NCI-H1092 treated with DMSO at 0.1 percent for 48 hours (cell line): ENCODE measurements at regions not wholly inside any gene's neighbourhood (a gene's known extent, or its start where the extent isn't known, plus 50 kb on each side); places are given as distances from the start of the nearest gene placed in this dataset.
"Not testable (repeated sequence)": the region's sequence is repeated elsewhere in the genome, so short reads cannot be mapped to it uniquely, and the experiment has no call there.

ENCODE experiments used
- DNase-seq: peaks from one replicate; lab custom pipeline; 2025; lab: John Stamatoyannopoulos, UW

DNA sequence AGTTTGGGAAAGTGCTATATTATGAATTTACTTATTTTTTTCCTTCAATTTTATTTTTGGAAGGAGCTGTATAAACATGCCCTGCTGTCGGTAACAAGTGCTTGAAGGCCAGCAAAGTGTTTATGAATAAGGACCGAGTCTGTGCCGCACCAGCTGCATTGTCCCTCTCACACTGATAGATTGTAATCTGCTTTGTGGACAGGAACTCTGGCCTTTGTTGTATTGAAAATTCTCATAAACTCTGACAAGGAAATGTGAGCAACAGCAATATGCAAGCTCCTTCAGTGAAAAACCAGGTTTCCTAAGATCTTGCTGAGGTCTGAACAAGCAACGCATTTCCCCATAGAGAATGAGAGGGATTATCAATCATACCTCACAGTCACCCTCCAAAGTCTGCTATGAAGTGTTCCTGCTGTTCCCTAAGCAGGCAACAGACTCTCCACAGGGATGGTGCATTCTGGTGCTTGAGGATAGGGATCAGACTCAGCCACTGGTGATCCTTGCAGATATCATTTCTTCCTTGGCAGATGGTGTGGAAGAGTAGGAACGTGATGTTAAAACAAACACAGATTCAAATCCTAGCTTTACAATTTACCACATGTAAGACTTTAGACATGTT, 109.6 kb downstream of the KCNJ2 start:
- peak; percentile 35 for DNase-seq

GRCh38 chr17:70286391-70286790, 117.1 kb downstream of the KCNJ2 start:
- DNase-seq = no peak

GRCh38 chr17:70288540-70289290, 119.4 kb downstream of the KCNJ2 start:
- DNase-seq = no peak

DNA sequence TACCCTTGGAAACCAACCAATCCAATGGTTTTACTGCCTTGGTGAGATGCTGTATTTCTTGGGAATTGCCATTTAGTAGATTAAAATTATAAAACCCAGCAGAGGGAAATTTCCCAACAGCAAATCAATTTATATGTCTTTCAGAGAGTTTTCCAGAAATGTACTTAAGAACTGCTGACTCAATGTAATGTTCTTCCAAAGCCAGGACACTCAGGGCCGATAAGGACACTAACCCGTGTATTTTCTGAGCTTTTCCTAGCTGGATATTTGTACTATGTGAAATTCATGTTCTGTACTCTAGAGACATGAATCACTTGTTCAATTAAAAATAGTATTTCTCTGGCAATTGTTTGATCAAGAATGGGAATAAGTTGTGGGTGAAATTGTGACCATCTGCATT, 121.4 kb downstream of the KCNJ2 start:
- DNase-seq = no peak

DNA sequence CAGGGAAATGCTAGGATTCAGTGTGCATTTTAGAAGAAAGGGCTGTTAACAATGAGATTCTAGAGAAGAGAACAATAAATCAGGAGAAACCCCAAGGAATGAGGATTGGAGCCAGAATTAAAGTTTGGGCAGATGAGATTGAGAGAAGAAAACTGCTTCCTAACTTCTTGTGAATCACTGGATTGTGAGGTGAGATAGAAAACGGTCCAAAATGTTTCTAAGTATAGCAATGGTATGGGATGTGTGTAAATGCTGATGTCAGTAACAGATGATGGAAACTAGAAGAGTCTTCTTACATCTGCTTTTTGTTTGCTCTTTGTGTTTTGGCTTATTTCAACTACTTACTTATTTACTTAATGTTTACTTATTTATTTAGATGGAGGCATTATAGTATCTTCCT, 123.0 kb downstream of the KCNJ2 start:
- no peak for DNase-seq

DNA sequence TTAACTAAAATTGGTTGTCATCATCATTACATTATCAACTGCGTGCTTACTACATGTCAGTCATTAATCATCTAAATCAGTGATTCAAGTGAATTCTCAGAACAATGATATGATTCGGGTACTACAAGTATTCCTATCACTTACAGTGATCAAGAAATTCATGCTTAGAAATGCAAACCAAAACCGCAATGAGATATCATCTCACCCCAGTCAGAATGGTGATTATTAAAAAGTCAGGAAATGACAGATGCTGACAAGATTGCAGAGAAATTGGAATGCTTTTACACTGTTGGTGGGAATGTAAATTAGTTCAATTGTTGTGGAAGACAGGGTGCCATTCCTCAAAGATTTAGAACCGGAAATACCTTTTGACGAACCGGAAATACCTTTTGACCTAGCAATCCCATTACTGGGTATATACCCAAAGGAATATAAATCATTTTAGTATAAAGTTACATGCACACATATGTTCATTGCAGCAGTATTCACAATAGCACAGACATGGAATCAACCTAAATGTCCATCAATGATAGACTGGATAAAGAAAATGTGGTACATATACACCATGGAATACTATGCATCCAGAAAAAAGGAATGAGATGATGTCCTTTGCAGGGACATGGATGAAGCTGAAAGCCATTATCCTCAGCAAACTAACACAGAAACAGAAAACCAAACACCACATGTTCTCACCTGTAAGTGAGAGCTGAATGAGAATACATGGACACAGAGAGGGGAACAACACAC, 124.4 kb downstream of the KCNJ2 start:
- not testable (repeated sequence) for DNase-seq

DNA sequence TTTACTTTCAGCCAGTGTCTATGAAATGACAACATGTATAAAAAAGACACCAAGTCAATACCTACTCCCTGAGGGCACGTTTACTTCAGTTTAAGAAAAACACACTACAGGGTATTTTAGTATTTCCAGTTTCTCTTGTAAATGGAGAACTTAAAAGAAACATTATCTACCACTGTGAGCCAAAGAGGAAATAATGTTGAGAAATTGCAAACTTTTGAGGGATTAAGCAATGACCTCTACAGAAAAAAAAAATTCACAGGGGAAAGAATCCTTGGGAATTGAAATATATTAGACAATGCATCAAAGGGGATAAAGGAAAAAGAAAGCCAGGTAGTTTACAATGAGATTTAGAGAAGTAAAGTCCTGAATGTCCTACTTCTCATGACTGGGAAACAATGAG, 126.0 kb downstream of the KCNJ2 start:
- no peak for DNase-seq

- no peak for DNase-seq
These were observed 126.4 kb downstream of the KCNJ2 start for GRCh38 chr17:70295731-70296130.

- DNase-seq = no peak
These were observed 127.1 kb downstream of the KCNJ2 start for GRCh38 chr17:70296456-70296855.

DNA sequence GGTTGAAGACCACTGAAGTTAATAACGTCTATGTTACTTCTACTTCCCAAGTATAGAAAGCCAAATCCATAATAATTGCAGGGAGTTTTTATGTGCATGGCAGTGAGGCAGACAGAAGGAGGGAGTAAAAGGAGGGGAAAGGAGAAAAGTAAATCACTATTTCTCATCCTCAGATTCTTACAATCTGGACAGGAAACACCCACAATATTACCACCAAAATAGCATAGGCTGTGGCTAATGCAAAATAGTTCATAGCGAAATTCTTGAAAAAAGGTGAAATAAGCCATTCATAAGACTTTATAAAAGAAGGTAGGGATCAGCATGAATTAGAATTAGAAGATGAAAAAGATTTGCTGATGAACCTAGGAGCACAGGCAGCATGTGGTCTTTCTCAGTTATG, 128.1 kb downstream of the KCNJ2 start:
- no peak for DNase-seq

DNA sequence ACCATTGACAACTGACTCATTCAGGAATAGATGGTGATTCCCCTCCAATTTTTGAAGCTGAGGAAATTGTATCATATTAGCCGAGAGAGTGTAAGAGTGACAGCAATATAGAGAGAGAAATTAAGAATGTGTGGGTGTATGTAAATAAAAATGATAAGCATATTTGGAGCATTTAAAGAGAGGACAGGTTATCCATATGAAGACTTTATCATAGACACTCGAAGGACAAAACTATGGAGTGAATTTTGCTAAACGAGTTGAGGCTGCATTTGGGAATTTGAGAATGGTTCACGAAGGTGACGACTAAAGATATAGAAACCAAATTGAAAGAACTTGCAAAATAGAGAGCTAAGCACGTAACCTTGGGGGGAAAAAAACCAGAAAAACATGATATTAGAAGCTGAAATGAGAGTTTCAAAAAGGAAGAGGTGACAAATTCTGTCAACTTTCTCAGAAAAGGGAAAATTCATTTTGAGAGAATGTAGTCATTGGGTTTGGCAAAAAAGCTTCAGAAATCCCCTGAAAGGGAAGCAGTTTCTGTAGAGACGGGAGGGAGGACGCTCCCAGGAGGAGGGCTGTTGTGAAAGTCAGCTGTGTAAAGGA, 129.7 kb downstream of the KCNJ2 start:
- DNase-seq = no peak

DNA sequence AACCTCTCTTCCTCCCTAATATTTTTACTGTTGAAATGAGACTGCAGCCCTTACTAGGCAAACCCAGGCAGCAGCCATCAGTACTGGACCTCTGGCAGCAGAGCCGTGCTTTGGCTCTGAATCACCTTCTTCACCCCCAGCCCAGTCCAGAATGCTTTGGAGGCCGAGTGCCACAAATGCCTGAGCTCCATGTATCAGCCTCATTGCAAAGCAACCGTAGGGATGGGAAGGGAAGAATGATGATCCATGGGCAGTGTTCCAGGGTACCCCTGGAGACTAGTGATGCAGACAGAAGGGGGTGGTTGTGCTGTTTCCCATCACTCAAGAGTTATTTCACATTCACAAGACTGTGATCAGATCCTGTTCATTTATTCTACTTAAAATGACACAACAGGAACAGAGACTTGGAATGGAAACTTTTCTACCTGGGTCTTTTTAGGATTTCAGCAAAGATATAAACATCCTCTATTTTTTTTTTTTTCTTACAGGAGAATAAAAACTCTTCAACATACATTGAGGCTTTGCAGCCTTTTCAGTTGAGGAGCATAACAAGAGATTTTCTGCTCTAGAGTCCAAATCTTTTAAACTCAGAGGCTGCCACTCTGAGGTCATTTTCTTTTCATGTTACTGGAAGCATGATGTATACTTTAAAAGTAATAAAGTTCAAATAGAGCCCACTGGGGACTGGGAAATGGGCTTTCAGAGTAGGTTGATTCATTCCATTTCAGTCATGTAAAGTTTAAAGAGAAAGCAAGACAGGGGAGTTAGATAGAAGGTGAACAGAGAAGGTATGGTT, 138.3 kb downstream of the KCNJ2 start:
- DNase-seq = no peak

DNA sequence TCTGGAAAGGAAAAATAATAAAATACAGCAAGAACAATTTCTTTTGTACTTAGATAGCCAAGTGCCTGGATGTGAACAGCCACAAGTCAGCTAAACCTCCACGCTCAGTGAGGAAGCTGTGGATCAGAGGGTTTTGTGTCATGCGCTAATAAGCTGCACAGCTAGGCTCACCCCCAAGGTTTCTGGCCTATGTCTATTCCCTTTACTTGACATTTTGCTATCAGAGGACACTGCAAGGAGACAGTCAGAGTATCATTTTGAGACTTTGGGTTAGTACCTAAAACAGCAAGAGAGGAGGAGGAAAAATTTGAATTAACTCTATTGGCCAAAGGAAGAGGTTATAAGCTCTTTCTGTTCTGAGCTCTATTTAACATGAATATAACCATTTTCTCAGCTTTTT, 139.3 kb downstream of the KCNJ2 start:
- DNase-seq = no peak

DNA sequence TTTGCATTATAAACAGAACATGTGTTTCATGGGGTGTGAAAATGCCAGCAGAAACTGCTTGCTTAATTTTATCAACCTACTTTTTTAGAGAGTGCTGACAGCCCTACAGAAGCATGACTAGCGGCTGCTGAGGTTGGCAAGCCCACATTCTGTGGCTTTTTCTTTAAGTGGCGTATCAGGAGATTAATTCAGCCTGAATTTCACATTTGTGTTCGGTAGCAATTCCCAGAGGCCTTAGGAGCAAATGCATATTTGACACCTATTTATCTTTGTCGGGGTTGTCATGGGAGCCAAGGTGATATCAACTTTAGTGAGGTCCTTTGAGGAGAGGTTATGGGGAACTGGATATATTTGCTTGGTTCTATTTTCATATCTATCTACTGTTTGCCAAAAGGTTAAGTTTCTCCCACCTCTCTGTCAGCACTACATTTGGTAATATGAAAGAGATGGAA, 140.9 kb downstream of the KCNJ2 start:
- no peak for DNase-seq

- no peak for DNase-seq
These were observed 143.9 kb downstream of the KCNJ2 start for GRCh38 chr17:70313086-70313852.

DNA sequence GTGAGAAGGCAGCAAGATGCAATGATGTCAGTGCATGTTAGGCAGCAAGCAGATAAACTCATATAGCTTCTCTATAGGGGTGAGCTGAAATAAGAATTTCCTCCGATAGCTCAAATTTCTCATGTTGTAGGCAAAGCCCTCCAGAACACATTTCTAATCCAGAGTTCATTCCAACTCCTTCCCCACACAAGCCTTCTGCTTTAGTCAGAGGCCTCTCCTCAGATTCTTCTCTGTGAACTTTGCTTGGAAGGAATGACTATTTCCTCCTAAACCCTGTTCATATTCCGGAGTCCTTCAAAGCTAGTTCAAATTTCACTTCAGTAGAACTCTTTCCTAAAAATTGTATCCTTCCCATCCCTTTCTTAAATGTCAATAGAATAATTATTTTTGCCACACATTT, 144.8 kb downstream of the KCNJ2 start:
- DNase-seq = no peak

DNA sequence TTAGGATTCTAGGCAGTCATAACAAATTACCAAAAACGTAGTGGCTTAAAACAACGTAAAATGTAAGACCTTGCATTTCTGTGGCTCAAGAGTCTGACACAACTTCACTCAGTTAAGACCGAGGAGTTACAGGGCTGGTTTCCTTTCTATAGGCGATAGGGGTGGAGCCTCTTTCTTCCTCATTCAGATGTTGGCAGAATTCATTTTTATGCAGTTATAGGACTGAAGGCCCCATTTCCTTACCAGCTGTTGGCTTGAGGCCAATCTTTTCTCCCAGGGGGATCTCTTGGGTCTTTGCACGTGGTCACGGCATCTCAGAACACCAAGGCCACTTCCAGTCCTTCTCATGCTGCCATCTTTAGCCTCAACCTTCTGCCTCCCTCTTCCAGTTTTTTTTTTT, 145.2 kb downstream of the KCNJ2 start:
- no peak for DNase-seq

DNA sequence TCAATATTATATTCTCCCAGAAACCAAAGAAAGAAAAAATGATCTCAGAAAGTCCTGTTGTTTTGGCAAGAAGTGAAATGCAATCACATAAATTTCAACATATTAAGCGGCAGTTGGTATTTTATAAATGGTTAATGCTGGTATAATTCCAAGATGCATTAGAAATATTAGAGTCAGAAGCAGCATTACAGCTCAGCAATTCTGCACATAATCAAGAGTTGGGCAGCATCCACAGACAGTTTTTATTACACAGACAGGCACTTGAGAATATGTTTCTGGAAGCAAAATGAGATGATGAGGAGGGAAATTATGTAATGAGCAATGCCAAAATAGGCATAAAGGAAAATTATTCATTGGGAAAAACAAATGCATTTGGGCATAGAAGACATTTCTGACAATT, 148.1 kb downstream of the KCNJ2 start:
- DNase-seq = no peak

DNA sequence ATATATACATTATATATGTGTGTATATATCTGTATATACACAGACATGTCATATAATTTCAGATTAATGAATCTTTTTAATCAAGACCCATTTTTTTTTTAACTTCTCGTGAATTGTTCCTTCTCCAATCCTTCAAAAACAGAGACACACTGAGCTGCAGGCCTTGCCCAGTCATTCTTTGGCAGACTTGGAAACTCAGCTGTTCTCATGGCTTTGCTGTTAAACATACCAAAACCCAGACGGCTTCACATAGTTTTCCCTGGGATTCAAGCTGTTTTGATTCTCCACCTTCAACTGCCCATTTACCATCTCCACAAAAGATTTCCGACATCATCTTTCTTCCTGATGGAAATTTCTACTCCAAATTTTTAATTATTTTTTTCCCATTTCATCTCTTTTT, 148.7 kb downstream of the KCNJ2 start:
- no peak for DNase-seq

DNA sequence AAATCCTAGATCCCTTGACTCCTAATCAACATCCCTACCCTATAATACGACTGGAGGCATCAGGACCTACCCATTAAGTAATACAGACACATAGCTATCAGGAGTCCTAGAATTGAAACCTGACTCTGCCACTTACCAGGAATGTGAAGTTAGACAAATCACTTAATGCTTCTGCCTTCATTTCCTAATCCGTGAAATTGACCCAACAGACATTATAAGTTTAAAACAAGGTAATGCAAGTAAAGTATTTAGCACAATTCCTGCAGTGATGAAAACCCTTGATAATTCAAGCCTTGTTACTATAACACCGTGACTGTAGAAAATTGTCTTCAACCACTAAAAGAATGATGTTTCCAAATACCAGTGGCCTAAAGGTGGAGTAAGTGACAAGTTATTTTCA, 150.2 kb downstream of the KCNJ2 start:
- no peak for DNase-seq

DNA sequence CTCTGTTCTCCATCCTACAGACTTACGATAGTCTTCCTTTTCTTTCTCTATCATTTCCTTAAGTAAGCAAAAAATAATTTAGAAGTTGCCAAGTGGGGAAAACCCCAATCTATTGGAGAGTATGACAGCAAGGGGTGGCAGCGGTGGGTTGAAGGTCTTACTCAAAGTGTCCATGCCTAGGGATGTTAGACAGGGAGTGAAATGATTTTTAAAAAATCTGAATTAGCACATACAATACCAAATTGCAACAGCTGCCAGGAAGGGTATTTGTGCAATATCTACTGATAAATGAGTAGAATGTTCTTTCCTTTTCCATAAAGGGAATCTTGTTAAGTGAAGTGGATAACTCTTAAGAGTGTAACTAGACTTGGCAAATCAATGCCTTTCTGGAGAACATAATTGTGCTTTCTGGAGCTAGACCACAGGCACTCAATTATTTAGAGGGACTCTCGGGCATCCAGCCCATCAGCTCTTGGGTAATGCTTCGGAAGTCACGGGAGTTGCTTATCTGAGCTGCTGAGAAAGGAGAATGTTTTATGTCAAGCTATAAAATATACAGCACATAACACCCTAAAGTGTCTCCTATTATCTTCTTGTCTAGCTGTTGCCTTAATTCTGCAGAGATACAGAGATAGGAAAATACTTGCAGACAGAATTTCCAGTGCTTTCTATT, 151.5 kb downstream of the KCNJ2 start:
- peak; percentile 67 for DNase-seq
